ENCODE measurements at regions not wholly inside any gene's neighbourhood (a gene's known extent, or its start where the extent isn't known, plus 50 kb on each side); places are given as distances from the start of the nearest gene placed in this dataset.
A peak's percentile ranks its signal among the peaks of the same experiment; 100 is the strongest.
"Not testable (repeated sequence)": the region's sequence is repeated elsewhere in the genome, so short reads cannot be mapped to it uniquely, and the experiment has no call there.

DNA sequence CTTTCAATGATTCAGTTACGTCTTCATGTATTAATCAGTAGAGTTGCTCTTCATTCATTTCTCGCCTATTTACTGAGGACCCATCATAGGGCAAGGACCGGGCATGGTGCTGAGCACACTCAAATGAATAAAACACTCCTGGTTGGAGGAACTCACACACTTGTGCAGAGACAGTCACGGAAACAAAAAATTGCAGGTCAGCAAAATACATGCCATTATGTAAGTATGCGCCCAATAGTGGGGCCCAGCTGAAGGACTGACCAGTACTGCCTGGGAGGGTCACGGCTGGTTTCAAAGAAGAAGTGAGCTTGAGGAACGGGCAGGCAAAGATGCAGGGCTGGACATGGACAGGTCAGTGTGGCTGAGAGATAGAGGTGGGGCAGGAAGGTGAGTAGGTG lies 102.9 kb downstream of the DDX1 start:
- no peak; a peak in 1 of 6 replicates for ATAC-seq
- no peak overlapping the region for H3K27ac ChIP-seq
- 76% methylated on average over 7 of the region's 7 CpGs for WGBS (ENCODE audit: missing lambda C conversion rate)
- TF ChIP-seq ZSCAN20 (CRISPR knock-in tag; IDR thresholded peaks at IDR 0.05) = no peak
- TF ChIP-seq EHF (CRISPR knock-in tag; IDR thresholded peaks at IDR 0.05) = no peak
- TF ChIP-seq HOXA7 (CRISPR knock-in tag; IDR thresholded peaks at IDR 0.05) = no peak
- TF ChIP-seq MAFK (IDR thresholded peaks at IDR 0.05; ENCODE audit: partially characterized antibody) = peak; percentile 85
- no peak overlapping the region for H3K4me2 ChIP-seq
- H3K4me1 ChIP-seq = no peaks in the 10 kb centered on the region
- no peak for FAIRE-seq
- POLR2A ChIA-PET = no interaction called here
- H3K9me3 ChIP-seq = no peaks in the 10 kb centered on the region
- CTCF ChIA-PET = no interaction called here
- DNase-seq (ENCODE audit: low read depth in 1 of 2, low spot score in 1 of 2) = no peak
- H3K4me3 ChIP-seq = no peak overlapping the region

DNA sequence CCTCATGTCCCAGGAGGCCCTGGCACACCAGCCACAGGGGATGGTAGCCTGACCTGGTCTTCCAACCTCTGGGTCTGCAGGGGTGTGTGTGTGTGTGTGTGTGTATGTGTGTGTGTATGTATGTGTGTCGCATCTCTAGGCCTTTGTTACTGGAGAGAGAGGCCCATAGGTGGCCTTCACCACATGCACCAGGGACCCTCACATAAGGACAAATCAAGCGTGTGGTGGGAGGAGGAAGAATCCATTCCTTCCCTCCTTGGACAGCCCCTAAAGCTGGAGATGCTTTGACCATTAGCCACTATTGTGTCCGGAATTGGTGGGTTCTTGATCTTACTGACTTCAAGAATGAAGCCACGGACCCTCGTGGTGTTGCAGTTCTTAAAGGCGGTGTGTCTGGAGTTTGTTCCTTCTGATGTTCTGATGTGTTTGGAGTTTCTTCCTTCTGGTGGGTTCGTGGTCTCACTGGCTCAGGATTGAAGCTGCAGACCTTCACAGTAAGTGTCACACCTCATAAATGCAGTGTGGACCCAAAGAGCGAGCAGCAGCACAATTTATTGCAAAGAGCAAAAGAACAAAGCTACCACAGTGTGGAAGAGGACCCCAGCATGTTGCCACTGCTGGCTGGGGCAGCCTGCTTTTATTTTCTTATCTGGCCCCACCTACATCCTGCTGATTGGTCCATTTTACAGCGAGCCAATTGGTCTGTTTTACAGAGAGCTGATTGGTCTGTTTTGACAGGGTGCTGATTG lies 104.1 kb downstream of the DDX1 start:
- ChIA-PET CTCF (no interaction called here), POLR2A (no interaction called here)
- Histone ChIP-seq H3K4me2 (no peak overlapping the region), H3K9me3 (no peaks in the 10 kb centered on the region), H3K4me1 (no peaks in the 10 kb centered on the region), H3K4me3 (no peak overlapping the region), H3K27ac (no peak overlapping the region)
- no peak for FAIRE-seq
- 61% methylated on average over 8 of the region's 9 CpGs for WGBS (ENCODE audit: missing lambda C conversion rate)
- TF ChIP-seq, protein P1, sequence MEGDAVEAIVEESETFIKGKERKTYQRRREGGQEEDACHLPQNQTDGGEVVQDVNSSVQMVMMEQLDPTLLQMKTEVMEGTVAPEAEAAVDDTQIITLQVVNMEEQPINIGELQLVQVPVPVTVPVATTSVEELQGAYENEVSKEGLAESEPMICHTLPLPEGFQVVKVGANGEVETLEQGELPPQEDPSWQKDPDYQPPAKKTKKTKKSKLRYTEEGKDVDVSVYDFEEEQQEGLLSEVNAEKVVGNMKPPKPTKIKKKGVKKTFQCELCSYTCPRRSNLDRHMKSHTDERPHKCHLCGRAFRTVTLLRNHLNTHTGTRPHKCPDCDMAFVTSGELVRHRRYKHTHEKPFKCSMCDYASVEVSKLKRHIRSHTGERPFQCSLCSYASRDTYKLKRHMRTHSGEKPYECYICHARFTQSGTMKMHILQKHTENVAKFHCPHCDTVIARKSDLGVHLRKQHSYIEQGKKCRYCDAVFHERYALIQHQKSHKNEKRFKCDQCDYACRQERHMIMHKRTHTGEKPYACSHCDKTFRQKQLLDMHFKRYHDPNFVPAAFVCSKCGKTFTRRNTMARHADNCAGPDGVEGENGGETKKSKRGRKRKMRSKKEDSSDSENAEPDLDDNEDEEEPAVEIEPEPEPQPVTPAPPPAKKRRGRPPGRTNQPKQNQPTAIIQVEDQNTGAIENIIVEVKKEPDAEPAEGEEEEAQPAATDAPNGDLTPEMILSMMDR (IDR thresholded peaks at IDR 0.05) = no peak
- TF ChIP-seq, protein P2, sequence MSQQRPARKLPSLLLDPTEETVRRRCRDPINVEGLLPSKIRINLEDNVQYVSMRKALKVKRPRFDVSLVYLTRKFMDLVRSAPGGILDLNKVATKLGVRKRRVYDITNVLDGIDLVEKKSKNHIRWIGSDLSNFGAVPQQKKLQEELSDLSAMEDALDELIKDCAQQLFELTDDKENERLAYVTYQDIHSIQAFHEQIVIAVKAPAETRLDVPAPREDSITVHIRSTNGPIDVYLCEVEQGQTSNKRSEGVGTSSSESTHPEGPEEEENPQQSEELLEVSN (IDR thresholded peaks at IDR 0.05; ENCODE audit: borderline replicate concordance, low read depth) = no peak
- no peak for TF ChIP-seq FOSB (CRISPR knock-in tag; IDR thresholded peaks at IDR 0.05)
- no peak for TF ChIP-seq KDM5A (IDR thresholded peaks at IDR 0.05)
- TF ChIP-seq, protein P3, sequence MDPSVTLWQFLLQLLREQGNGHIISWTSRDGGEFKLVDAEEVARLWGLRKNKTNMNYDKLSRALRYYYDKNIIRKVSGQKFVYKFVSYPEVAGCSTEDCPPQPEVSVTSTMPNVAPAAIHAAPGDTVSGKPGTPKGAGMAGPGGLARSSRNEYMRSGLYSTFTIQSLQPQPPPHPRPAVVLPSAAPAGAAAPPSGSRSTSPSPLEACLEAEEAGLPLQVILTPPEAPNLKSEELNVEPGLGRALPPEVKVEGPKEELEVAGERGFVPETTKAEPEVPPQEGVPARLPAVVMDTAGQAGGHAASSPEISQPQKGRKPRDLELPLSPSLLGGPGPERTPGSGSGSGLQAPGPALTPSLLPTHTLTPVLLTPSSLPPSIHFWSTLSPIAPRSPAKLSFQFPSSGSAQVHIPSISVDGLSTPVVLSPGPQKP (IDR thresholded peaks at IDR 0.05; ENCODE audit: low read depth, low read length) = no peak
- TF ChIP-seq, protein P4, sequence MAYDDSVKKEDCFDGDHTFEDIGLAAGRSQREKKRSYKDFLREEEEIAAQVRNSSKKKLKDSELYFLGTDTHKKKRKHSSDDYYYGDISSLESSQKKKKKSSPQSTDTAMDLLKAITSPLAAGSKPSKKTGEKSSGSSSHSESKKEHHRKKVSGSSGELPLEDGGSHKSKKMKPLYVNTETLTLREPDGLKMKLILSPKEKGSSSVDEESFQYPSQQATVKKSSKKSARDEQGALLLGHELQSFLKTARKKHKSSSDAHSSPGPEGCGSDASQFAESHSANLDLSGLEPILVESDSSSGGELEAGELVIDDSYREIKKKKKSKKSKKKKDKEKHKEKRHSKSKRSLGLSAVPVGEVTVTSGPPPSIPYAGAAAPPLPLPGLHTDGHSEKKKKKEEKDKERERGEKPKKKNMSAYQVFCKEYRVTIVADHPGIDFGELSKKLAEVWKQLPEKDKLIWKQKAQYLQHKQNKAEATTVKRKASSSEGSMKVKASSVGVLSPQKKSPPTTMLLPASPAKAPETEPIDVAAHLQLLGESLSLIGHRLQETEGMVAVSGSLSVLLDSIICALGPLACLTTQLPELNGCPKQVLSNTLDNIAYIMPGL (CRISPR knock-in tag; IDR thresholded peaks at IDR 0.05; ENCODE audit: borderline replicate concordance) = no peak
- no peak for TF ChIP-seq FOXS1 (CRISPR knock-in tag; IDR thresholded peaks at IDR 0.05)
- no peak for TF ChIP-seq HOXB13 (CRISPR knock-in tag; IDR thresholded peaks at IDR 0.05; ENCODE audit: low read depth)
- TF ChIP-seq NFE2L2 (conservative IDR thresholded peaks at IDR 0.05; ENCODE audit: low read length) = no peak
- TF ChIP-seq TP53 (CRISPR knock-in tag; IDR thresholded peaks at IDR 0.05) = no peak
- no peak for TF ChIP-seq SMC3 (IDR thresholded peaks at IDR 0.05)
- TF ChIP-seq EHMT2 (IDR thresholded peaks at IDR 0.05; ENCODE audit: low read depth) = no peak
- no peak for DNase-seq (ENCODE audit: low read depth in 1 of 2, low spot score in 1 of 2)
- no peak for ATAC-seq

DNA sequence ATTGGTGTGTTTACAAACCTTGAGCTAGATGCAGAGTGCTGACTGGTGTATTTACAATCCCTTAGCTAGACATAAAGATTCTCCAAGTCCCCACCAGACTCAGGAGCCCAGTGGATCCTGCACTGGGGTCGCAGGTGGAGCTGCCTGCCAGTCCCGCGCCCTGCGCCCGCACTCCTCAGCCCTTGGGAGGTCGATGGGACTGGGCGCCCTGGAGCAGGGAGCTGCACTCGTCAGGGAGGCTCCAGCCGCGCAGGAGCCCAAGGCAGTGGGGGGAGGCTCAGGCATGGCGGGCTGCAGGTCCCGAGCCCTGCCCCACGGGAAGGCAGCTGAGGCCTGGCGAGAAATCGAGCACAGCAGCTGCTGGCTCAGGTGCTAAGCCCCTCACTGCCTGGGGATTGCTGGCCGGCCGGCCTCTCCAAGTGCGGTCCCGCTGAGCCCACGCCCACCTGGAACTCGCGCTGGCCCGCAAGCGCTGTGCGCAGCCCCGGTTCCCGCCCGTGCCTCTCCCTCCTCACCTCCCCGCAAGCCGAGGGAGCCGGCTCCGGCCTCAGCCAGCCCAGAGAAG lies 105.0 kb downstream of the DDX1 start:
- WGBS (ENCODE audit: missing lambda C conversion rate) = 69% methylated on average over 30 of the region's 32 CpGs
- DNase-seq (ENCODE audit: low read depth in 1 of 2, low spot score in 1 of 2); H3K4me2 ChIP-seq; H3K27ac ChIP-seq; ATAC-seq; H3K4me1 ChIP-seq; H3K4me3 ChIP-seq; H3K9me3 ChIP-seq; POLR2A ChIA-PET; FAIRE-seq: not testable (repeated sequence)
- CTCF ChIA-PET = interaction anchor here (0.8 to 1.6 kb wide), 2 partner anchors 11 to 18 kb away, joined by 3 to 5 read pairs; no protein-coding TSS in a partner anchor

Measured in A549 (cell line).